Hepatocyte (in vitro differentiated cells): ENCODE measurements at regions not wholly inside any gene's neighbourhood (a gene's known extent, or its start where the extent isn't known, plus 50 kb on each side); places are given as distances from the start of the nearest gene placed in this dataset.

ENCODE experiments used
- CTCF ChIP-seq: fragments of 200-600 bp; sonication (generic); IDR thresholded peaks from 2 replicates; pipeline ENCODE4 v1.5.1; 2016; ENCODE audit warnings: antibody characterized with exemption, mild to moderate bottlenecking; ENCODE audit not compliant: poor library complexity
- EZH2 ChIP-seq: fragments of 200-600 bp; sonication (generic); IDR thresholded peaks from 2 replicates; pipeline ENCODE4 v1.6.1; 2016; ENCODE audit warnings: antibody characterized with exemption, mild to moderate bottlenecking, borderline replicate concordance

- no peak for TF ChIP-seq CTCF
- no peak for TF ChIP-seq EZH2
Observed at GRCh38 chr11:128404437-128404836, 182.9 kb downstream of the ETS1 start.
